Vagina (tissue), 2 donors: ENCODE measurements at regions not wholly inside any gene's neighbourhood (a gene's known extent, or its start where the extent isn't known, plus 50 kb on each side); places are given as distances from the start of the nearest gene placed in this dataset.

Experiments used
- POLR2A ChIP-seq, 2 donors: fragments of 450-650 bp; IDR thresholded peaks; one replicate each; pipeline ENCODE4 v1.6.1; 2017; ENCODE audit warnings: antibody characterized with exemption in 2 of 2, mild to moderate bottlenecking in 2 of 2, moderate library complexity in 2 of 2
- TF ChIP-seq, protein P1 (sequence below), 3 experiments: fragments of 450-650 bp in 2 of 3; fragments of 200-600 bp in 1 of 3; sonication (generic) in 1 of 3; IDR thresholded peaks; one replicate each; pipeline ENCODE4 v1.5.1; 2017 to 2019; ENCODE audit warnings: antibody characterized with exemption in 3 of 3, mild to moderate bottlenecking in 2 of 3, moderate library complexity in 2 of 3

DNA sequence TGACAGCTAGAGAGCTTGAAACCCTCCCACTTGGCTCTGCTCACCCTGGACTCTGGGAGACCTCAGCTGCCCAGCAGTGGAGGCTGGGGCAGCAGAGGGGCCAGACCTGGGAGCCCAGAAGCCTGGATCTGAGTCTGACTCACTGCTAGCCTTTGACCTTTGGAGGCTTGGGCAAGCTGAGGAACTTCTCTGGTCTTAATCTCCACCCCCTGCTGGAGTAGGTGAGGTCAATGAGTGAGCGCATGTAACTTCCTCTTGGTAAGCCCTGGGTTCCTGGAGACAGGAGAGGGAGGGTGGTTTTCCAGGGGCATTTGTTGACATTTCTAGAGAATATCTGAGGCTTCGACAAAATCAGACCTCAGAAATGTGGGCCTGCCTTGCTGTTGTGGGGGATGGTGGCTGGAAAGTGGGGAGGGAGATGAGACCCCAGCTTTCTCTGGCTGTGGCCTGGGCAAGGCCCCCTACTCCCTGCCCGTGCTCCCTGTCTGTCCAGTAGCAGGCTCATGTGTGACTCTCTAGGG is 73.0 kb upstream of the YWHAQ start:
- TF ChIP-seq, protein P1, sequence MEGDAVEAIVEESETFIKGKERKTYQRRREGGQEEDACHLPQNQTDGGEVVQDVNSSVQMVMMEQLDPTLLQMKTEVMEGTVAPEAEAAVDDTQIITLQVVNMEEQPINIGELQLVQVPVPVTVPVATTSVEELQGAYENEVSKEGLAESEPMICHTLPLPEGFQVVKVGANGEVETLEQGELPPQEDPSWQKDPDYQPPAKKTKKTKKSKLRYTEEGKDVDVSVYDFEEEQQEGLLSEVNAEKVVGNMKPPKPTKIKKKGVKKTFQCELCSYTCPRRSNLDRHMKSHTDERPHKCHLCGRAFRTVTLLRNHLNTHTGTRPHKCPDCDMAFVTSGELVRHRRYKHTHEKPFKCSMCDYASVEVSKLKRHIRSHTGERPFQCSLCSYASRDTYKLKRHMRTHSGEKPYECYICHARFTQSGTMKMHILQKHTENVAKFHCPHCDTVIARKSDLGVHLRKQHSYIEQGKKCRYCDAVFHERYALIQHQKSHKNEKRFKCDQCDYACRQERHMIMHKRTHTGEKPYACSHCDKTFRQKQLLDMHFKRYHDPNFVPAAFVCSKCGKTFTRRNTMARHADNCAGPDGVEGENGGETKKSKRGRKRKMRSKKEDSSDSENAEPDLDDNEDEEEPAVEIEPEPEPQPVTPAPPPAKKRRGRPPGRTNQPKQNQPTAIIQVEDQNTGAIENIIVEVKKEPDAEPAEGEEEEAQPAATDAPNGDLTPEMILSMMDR (IDR thresholded peaks at IDR 0.05) = no peak
- TF ChIP-seq POLR2A (IDR thresholded peaks at IDR 0.05) = no peak
